Sigmoid colon (tissue), 4 donors: ENCODE measurements at regions not wholly inside any gene's neighbourhood (a gene's known extent, or its start where the extent isn't known, plus 50 kb on each side); places are given as distances from the start of the nearest gene placed in this dataset.

ENCODE experiments used
- CTCF ChIP-seq, 4 experiments: fragments of 450-650 bp in 3 of 4; fragments of 200-600 bp in 1 of 4; IDR thresholded peaks; one replicate each; pipeline ENCODE4 v1.5.1; 2016 to 2019; ENCODE audit warnings: antibody characterized with exemption in 4 of 4, mild to moderate bottlenecking in 3 of 4, moderate library complexity in 2 of 4
- EP300 ChIP-seq, 4 donors: sonication (generic); formaldehyde crosslinking; IDR thresholded peaks; one replicate each; pipeline ENCODE4 v1.6.1; 2017; ENCODE audit warnings: antibody characterized with exemption in 4 of 4

GRCh38 chr14:98187281-98187680, 1084.7 kb downstream of the BCL11B start:
- TF ChIP-seq CTCF (IDR thresholded peaks at IDR 0.05) (no peak), EP300 (IDR thresholded peaks at IDR 0.05) (no peak)
